ENCODE measurements at regions not wholly inside any gene's neighbourhood (a gene's known extent, or its start where the extent isn't known, plus 50 kb on each side); places are given as distances from the start of the nearest gene placed in this dataset.
A peak's percentile ranks its signal among the peaks of the same experiment; 100 is the strongest.

- no peak for TF ChIP-seq ATF3 (IDR thresholded peaks at IDR 0.05; ENCODE audit: borderline replicate concordance, extremely low read depth, low read depth, low read length)
- peak; percentile 89 for TF ChIP-seq DPF2 (IDR thresholded peaks at IDR 0.05)
- no peak for TF ChIP-seq CBX5 (IDR thresholded peaks at IDR 0.05; ENCODE audit: low read depth)
- TF ChIP-seq MAX (IDR thresholded peaks at IDR 0.05; ENCODE audit: low read depth, low read length) = no peak
- no peak for TF ChIP-seq E4F1 (IDR thresholded peaks at IDR 0.05; ENCODE audit: borderline replicate concordance, partially characterized antibody)
- TF ChIP-seq HDGF (IDR thresholded peaks at IDR 0.05) = peak; percentile 66; the same call in 1 of the 2 replicates
- TF ChIP-seq CEBPB (IDR thresholded peaks at IDR 0.05; ENCODE audit: borderline replicate concordance in 1 of 2, low read depth in 2 of 2, low read length in 2 of 2) = no peak
- TF ChIP-seq ZNF622 (IDR thresholded peaks at IDR 0.05) = no peak
- TF ChIP-seq BHLHE40 (IDR thresholded peaks at IDR 0.05; ENCODE audit: borderline replicate concordance in 1 of 2, low read depth in 2 of 2, low read length in 1 of 2) = peak; percentile 89 to 92
- peak; percentile 61 for TF ChIP-seq MEF2B (IDR thresholded peaks at IDR 0.05; ENCODE audit: partially characterized antibody, poor library complexity, severe bottlenecking)
- TF ChIP-seq ZNF24 (IDR thresholded peaks at IDR 0.05) = no peak
- no peak for TF ChIP-seq POLR2A (IDR thresholded peaks at IDR 0.05; ENCODE audit: low read depth, low read length)
- no peak for TF ChIP-seq FOS (IDR thresholded peaks at IDR 0.05; ENCODE audit: borderline replicate concordance, extremely low read depth, insufficient read length)
- no peak for TF ChIP-seq SUZ12 (IDR thresholded peaks at IDR 0.05; ENCODE audit: unreplicated experiment)
- TF ChIP-seq STAT1 (conservative IDR thresholded peaks at IDR 0.05) = no peak
- no peak for TF ChIP-seq NFYA (IDR thresholded peaks at IDR 0.05; ENCODE audit: borderline replicate concordance, low read depth, low read length)
- no peak for TF ChIP-seq CUX1 (IDR thresholded peaks at IDR 0.05; ENCODE audit: insufficient replicate concordance, low read depth, low read length)
- TF ChIP-seq SUPT20H (IDR thresholded peaks at IDR 0.05; ENCODE audit: borderline replicate concordance, control insufficient read depth, low read depth, low read length) = no peak
- no peak for TF ChIP-seq MYB (IDR thresholded peaks at IDR 0.05; ENCODE audit: borderline replicate concordance, low read depth, low read length)
- TF ChIP-seq HCFC1 (IDR thresholded peaks at IDR 0.05; ENCODE audit: low read length) = no peak
These were observed 73.7 kb upstream of the KIRREL3 start (continued) for GRCh38 chr11:127074151-127074761.

Measured in GM12878 (cell line).